DMS79 (cell line): ENCODE measurements at regions not wholly inside any gene's neighbourhood (a gene's known extent, or its start where the extent isn't known, plus 50 kb on each side); places are given as distances from the start of the nearest gene placed in this dataset.

Source experiments
- DNase-seq: peaks from one replicate; lab custom pipeline; 2025; lab: John Stamatoyannopoulos, UW

- no peak for DNase-seq
These were observed 56.9 kb upstream of the MEF2A start for GRCh38 chr15:99508852-99509251.

- no peak for DNase-seq
These were observed 55.9 kb upstream of the MEF2A start for GRCh38 chr15:99509686-99510461.

GRCh38 chr15:99511531-99511865 lies 54.3 kb upstream of the MEF2A start:
- no peak for DNase-seq

GRCh38 chr15:99511866-99512661 lies 53.7 kb upstream of the MEF2A start:
- no peak for DNase-seq

- DNase-seq: no peak
These were observed 51.5 kb upstream of the MEF2A start for GRCh38 chr15:99514306-99514705.
